Neural cell (in vitro differentiated cells): ENCODE measurements at regions not wholly inside any gene's neighbourhood (a gene's known extent, or its start where the extent isn't known, plus 50 kb on each side); places are given as distances from the start of the nearest gene placed in this dataset.

Experiments used
- H2AFZ ChIP-seq: fragments of 200-600, 300-800 bp; sonication (generic), shearing (Covaris generic); 2 replicates; pipeline ENCODE4 v1.6.0; 2014; ENCODE audit warnings: low read depth, mild to moderate bottlenecking, antibody characterized with exemption, low read length, moderate library complexity
- H3F3A ChIP-seq: fragments of 200-600 bp; shearing (Covaris generic); 2 replicates; pipeline ENCODE4 v1.6.1; 2016; ENCODE audit warnings: mild to moderate bottlenecking, moderate library complexity, mixed read lengths, antibody characterized with exemption, low read length; ENCODE audit not compliant: insufficient read depth, poor library complexity, severe bottlenecking
- H3K27ac ChIP-seq: fragments of 200-600, 300-800 bp; sonication (generic), shearing (Covaris generic); 2 replicates; pipeline ENCODE4 v1.5.1; 2014; ENCODE audit warnings: mild to moderate bottlenecking, low read length, moderate library complexity
- H3K27me3 ChIP-seq: fragments of 300-800, 200-600 bp; sonication (generic), shearing (Covaris generic); 2 replicates; pipeline ENCODE4 v1.6.0; 2014; ENCODE audit warnings: mild to moderate bottlenecking, low read depth, low read length, moderate library complexity; ENCODE audit not compliant: insufficient read depth
- H3K36me3 ChIP-seq: fragments of 300-800, 200-600 bp; sonication (generic), shearing (Covaris generic); 2 replicates; pipeline ENCODE4 v1.5.1; 2014; ENCODE audit warnings: mild to moderate bottlenecking, antibody characterized with exemption, low read length, moderate library complexity; ENCODE audit not compliant: insufficient read depth
- H3K4me2 ChIP-seq: fragments of 300-800, 200-600 bp; sonication (generic), shearing (Covaris generic); 2 replicates; pipeline ENCODE4 v1.6.0; 2014; ENCODE audit warnings: mild to moderate bottlenecking, low read length
- H3K4me3 ChIP-seq: fragments of 300-800, 200-600 bp; sonication (generic), shearing (Covaris generic); 2 replicates; pipeline ENCODE4 v1.5.1; 2014; ENCODE audit warnings: mild to moderate bottlenecking, low read length, moderate library complexity
- H3K79me2 ChIP-seq: fragments of 200-600 bp; shearing (Covaris generic); replicated peaks from 2 replicates; pipeline ENCODE4 v1.6.0; 2014; ENCODE audit warnings: mild to moderate bottlenecking, low read length, moderate library complexity; ENCODE audit not compliant: insufficient read depth
- H3K9ac ChIP-seq: fragments of 300-800, 200-600 bp; sonication (generic), shearing (Covaris generic); 2 replicates; pipeline ENCODE4 v1.6.1; 2016; ENCODE audit warnings: mild to moderate bottlenecking, low read length, mixed read lengths
- H3K9me2 ChIP-seq: fragments of 200-600 bp; shearing (Covaris generic); 2 replicates; pipeline ENCODE4 v1.6.1; 2016; ENCODE audit warnings: mild to moderate bottlenecking, low read length, mixed read lengths; ENCODE audit not compliant: insufficient read depth
- H3K9me3 ChIP-seq: fragments of 200-600, 300-800 bp; sonication (generic), shearing (Covaris generic); 2 replicates; pipeline ENCODE4 v1.6.1; 2016; ENCODE audit warnings: mild to moderate bottlenecking, mixed run types, low read length, moderate library complexity, mixed read lengths
- H4K20me1 ChIP-seq: fragments of 200-600 bp; shearing (Covaris generic); 2 replicates; pipeline ENCODE4 v1.6.1; 2016; ENCODE audit warnings: mild to moderate bottlenecking, mixed run types; ENCODE audit not compliant: insufficient read depth
- EP300 ChIP-seq: fragments of 450-650 bp; conservative IDR thresholded peaks from 2 replicates; pipeline ENCODE4 v1.6.1; 2014; ENCODE audit warnings: antibody characterized with exemption, mild to moderate bottlenecking, moderate library complexity; ENCODE audit not compliant: poor library complexity, severe bottlenecking
- EZH2 ChIP-seq: fragments of 200-600, 300-800 bp; shearing (Covaris generic), sonication (generic); IDR thresholded peaks from 2 replicates; pipeline ENCODE4 v1.6.1; 2014; ENCODE audit warnings: antibody characterized with exemption, low read length, borderline replicate concordance, mild to moderate bottlenecking; ENCODE audit not compliant: insufficient read depth, poor library complexity, severe bottlenecking
- MXI1 ChIP-seq: fragments of 450-650 bp; conservative IDR thresholded peaks from 2 replicates; pipeline ENCODE4 v1.6.1; 2014; ENCODE audit warnings: antibody characterized with exemption, mild to moderate bottlenecking; ENCODE audit not compliant: poor library complexity, severe bottlenecking
- POLR2AphosphoS5 ChIP-seq: IDR thresholded peaks from 2 replicates; pipeline ENCODE4 v1.6.1; 2012
- RAD21 ChIP-seq: fragments of 450-650 bp; conservative IDR thresholded peaks from 2 replicates; pipeline ENCODE4 v1.6.1; 2014; ENCODE audit warnings: antibody characterized with exemption, mild to moderate bottlenecking, moderate library complexity
- SMC3 ChIP-seq: fragments of 450-650 bp; conservative IDR thresholded peaks from 2 replicates; pipeline ENCODE4 v1.6.1; 2014; ENCODE audit warnings: antibody characterized with exemption, mild to moderate bottlenecking, moderate library complexity; ENCODE audit not compliant: poor library complexity
- TAF1 ChIP-seq: IDR thresholded peaks from 2 replicates; pipeline ENCODE4 v1.6.1; 2012; ENCODE audit warnings: low read depth
- TF ChIP-seq, protein P1 (sequence below): IDR thresholded peaks from 2 replicates; pipeline ENCODE4 v1.6.1; 2012; ENCODE audit warnings: borderline replicate concordance
- TF ChIP-seq, protein P2 (sequence below): fragments of 450-650 bp; IDR thresholded peaks from 2 replicates; pipeline ENCODE4 v1.5.1; 2014; ENCODE audit warnings: antibody characterized with exemption, mild to moderate bottlenecking, moderate library complexity; ENCODE audit not compliant: poor library complexity, severe bottlenecking

DNA sequence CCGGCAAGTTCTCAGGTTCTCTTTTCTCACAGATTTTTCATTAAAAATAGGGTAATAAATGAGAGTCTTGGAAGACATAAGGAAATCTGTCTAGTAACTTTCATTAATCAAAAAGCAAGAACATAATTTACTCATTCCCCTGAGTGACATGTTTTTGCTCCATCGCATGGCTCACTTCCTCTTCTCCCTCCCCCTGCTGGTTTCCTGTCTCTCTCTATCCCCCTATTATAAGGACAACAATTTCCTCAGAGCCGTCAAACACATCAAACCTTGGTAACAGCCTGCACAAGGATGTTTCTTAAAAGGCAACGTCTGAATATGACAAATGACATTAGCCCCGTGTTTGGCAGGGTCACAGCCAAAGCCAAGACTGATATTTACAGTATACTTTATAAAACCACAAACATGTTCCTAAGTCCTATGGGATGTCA is 1149.6 kb downstream of the IGSF11 start:
- H3K27ac ChIP-seq, result peak overlapping the region; percentile 50

DNA sequence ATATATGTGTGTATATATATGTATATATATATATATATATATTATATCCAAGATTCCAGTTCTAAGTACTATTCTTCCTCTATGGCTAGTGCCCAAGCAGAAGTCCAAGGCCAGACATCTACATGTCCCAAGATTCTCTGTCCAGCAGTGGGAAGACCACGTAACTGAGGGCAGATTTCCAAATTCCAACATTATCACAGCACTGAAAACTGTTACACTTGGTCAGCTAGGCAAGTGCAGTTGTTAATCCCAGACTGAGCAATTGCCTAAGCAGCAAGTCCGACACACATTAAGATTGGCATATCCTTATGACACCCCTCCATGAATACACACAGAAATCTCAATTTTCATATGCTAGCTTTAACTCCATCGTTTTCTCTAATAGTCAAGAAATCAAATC is 1148.5 kb downstream of the IGSF11 start:
- H3K27ac ChIP-seq, result no peak overlapping the region
- H3K9me3 ChIP-seq, result no peaks in the 10 kb centered on the region
- H3K9ac ChIP-seq, result no peak overlapping the region
- peaks cover 6% of the 10 kb centered on the region for H3F3A ChIP-seq
- H3K27me3 ChIP-seq, result no peaks in the 10 kb centered on the region
- no peaks in the 10 kb centered on the region for H4K20me1 ChIP-seq
- no peaks in the 10 kb centered on the region for H3K36me3 ChIP-seq
- no peak overlapping the region for H2AFZ ChIP-seq
- no peaks in the 10 kb centered on the region for H3K9me2 ChIP-seq
- no peaks in the 10 kb centered on the region for H3K79me2 ChIP-seq
- H3K4me3 ChIP-seq, result no peak overlapping the region
- no peak overlapping the region for H3K4me2 ChIP-seq
- TF ChIP-seq TAF1, result no peak
- TF ChIP-seq SMC3, result no peak
- TF ChIP-seq EZH2, result no peak
- no peak for TF ChIP-seq MXI1
- TF ChIP-seq POLR2AphosphoS5, result no peak
- TF ChIP-seq RAD21, result no peak
- TF ChIP-seq, protein P1, sequence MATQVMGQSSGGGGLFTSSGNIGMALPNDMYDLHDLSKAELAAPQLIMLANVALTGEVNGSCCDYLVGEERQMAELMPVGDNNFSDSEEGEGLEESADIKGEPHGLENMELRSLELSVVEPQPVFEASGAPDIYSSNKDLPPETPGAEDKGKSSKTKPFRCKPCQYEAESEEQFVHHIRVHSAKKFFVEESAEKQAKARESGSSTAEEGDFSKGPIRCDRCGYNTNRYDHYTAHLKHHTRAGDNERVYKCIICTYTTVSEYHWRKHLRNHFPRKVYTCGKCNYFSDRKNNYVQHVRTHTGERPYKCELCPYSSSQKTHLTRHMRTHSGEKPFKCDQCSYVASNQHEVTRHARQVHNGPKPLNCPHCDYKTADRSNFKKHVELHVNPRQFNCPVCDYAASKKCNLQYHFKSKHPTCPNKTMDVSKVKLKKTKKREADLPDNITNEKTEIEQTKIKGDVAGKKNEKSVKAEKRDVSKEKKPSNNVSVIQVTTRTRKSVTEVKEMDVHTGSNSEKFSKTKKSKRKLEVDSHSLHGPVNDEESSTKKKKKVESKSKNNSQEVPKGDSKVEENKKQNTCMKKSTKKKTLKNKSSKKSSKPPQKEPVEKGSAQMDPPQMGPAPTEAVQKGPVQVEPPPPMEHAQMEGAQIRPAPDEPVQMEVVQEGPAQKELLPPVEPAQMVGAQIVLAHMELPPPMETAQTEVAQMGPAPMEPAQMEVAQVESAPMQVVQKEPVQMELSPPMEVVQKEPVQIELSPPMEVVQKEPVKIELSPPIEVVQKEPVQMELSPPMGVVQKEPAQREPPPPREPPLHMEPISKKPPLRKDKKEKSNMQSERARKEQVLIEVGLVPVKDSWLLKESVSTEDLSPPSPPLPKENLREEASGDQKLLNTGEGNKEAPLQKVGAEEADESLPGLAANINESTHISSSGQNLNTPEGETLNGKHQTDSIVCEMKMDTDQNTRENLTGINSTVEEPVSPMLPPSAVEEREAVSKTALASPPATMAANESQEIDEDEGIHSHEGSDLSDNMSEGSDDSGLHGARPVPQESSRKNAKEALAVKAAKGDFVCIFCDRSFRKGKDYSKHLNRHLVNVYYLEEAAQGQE, result no peak
- TF ChIP-seq, protein P2, sequence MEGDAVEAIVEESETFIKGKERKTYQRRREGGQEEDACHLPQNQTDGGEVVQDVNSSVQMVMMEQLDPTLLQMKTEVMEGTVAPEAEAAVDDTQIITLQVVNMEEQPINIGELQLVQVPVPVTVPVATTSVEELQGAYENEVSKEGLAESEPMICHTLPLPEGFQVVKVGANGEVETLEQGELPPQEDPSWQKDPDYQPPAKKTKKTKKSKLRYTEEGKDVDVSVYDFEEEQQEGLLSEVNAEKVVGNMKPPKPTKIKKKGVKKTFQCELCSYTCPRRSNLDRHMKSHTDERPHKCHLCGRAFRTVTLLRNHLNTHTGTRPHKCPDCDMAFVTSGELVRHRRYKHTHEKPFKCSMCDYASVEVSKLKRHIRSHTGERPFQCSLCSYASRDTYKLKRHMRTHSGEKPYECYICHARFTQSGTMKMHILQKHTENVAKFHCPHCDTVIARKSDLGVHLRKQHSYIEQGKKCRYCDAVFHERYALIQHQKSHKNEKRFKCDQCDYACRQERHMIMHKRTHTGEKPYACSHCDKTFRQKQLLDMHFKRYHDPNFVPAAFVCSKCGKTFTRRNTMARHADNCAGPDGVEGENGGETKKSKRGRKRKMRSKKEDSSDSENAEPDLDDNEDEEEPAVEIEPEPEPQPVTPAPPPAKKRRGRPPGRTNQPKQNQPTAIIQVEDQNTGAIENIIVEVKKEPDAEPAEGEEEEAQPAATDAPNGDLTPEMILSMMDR, result no peak
- TF ChIP-seq EP300, result no peak

More for the DNA sequence above, 1149.6 kb downstream of the IGSF11 start:
- no peaks in the 10 kb centered on the region for H4K20me1 ChIP-seq
- H3K9me3 ChIP-seq, result no peaks in the 10 kb centered on the region
- TF ChIP-seq EP300 (peak; percentile 60), POLR2AphosphoS5 (peak; percentile 63)
- TF ChIP-seq, protein P1, result no peak
- H3K36me3 ChIP-seq, result no peaks in the 10 kb centered on the region
- H3K4me3 ChIP-seq, result peak overlapping the region; percentile 33
- no peak overlapping the region for H2AFZ ChIP-seq
- H3K79me2 ChIP-seq, result no peaks in the 10 kb centered on the region
- no peaks in the 10 kb centered on the region for H3K27me3 ChIP-seq
- H3K9ac ChIP-seq, result no peak overlapping the region
- H3K9me2 ChIP-seq, result no peaks in the 10 kb centered on the region
- H3F3A ChIP-seq, result peaks cover 6% of the 10 kb centered on the region
- no peak overlapping the region for H3K4me2 ChIP-seq
